ENCODE measurements at regions not wholly inside any gene's neighbourhood (a gene's known extent, or its start where the extent isn't known, plus 50 kb on each side); places are given as distances from the start of the nearest gene placed in this dataset.
"Not testable (repeated sequence)": the region's sequence is repeated elsewhere in the genome, so short reads cannot be mapped to it uniquely, and the experiment has no call there.

DNA sequence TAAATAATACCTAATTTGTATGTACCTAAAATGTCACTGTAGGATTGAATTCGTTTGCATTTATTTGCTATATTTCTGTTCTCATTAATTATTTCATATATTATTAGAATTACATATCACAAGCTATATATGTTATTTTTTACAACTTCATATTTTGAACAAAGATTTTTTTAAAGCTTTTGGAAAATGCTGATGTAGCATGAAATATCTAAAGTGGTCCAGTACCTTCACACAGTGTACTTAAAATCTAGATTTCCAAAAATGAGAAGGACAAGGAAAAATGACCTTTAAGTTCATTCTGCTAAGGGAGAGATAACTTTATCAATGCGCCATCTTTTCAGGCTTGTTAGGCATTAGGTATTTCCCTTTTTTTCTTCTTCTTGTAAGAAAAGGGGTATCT lies 71.8 kb downstream of the LARP7 start:
- no peak for DNase-seq

DNA sequence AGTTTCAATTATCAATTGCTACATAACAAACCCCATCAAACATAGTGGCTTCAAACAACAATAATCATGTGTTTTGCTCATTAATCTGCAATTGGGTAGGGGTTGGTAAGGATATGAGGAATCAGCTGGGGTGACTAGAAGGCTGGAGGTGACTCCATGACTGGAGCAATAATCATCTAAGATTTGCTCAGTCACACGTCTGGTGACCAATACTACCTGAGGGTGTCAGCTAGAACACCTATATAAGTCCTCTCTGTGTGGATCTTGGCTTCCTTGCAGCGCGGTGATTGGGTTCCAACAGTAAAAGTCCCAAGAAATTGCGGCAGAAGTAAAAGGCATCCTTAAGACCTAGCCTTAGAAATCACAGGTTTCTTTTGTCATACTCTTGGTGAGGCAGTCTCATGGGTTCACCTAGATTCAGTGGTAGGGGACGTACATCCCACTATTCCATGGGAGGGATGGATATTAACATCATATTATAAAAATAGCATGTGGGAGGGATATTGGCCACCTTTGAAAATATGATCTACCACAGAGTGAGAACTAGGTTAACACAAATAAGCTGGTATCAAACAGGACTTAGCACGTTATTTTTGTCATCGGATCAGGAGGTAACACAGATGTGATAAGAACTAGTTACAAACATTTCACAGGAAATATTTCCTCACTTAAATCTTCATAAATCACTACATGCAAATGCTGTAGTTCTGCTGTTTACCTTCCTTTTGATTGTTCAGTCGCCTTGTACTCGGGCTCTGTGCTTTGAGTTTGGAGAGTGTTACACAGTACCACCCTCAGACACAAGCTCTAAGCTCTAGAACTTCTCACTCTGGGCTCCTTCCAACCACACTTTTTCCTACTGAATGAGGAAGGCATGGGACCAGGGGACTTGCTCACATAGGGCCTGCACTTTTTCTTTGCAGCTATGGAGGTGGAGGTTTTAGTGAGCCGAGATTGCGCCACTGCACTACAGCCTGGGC lies 78.3 kb downstream of the LARP7 start:
- no peak for DNase-seq

DNA sequence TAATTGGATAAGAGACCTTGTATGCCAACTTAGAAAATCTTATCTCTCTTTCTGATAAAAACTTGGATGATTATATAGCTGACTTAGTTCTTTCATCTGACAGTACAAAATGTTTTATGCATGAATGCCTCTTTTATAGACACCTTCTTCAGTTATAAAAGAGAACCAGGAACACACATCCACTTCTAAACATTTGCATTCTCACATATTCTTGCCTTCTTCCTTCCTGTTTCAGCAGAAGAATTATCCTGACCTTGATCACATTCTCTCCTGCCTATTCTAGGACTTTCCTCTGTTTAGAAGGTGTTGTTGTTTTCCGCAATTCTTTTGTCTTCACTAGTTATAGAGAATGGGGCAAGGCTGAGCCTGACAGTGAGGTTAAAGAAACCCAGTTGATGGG lies 80.9 kb downstream of the LARP7 start:
- DNase-seq: no peak

DNA sequence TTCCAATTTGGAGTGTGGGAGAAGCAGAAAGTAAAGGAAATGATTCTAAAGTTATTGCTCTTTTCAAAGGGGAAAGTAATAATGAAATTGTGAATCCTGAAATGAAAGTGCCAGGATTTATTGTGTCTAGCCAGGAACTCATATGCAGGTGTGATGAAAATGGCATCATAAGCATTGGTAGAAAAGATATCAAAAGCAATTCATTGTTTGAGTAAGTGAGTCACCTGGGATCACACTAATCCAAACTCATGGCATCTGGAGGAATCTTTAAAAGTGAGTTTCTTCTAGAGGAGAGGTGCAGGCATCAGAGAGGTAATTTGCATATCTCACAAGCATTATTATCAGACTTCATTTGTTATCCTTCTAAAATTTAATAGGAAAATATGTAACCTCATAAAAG lies 84.7 kb downstream of the LARP7 start:
- no peak for DNase-seq

DNA sequence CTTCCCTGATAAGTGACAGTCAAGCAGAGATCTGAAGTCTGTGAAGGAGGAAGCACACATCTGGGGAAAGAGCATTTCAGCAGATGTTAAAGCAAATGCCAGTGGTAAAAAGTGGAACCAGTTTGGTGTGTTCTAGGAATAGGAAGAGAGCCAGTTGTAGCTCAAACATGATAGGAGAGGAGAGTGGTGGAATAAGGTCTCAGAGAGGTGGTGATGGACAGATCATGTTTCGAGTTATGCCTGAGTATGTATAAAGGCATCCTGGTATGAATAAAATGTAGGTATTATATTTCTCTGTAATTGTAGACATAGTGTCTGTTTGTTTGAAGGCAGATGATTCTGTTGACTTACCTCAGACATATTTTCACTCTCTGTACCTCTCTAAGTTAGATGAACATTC lies 89.1 kb downstream of the LARP7 start:
- DNase-seq: no peak

DNA sequence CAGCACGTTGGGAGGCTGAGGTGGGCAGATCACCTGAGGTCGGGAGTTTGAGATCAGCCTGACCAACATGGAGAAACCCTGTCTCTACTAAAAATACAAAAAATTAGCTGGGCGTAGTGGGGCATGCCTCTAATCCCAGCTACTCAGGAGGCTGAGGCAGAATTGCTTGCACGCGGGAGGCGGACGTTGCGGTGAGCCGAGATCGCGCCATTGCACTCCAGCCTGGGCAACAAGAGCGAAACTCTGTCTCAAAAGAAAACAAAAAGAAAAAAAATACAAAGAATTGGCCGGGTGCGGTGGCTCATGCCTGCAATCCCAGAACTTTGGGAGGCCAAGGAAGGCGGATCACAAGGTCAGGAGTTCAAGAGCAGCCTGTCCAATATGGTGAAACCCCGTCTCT lies 90.8 kb downstream of the LARP7 start:
- not testable (repeated sequence) for DNase-seq

DNA sequence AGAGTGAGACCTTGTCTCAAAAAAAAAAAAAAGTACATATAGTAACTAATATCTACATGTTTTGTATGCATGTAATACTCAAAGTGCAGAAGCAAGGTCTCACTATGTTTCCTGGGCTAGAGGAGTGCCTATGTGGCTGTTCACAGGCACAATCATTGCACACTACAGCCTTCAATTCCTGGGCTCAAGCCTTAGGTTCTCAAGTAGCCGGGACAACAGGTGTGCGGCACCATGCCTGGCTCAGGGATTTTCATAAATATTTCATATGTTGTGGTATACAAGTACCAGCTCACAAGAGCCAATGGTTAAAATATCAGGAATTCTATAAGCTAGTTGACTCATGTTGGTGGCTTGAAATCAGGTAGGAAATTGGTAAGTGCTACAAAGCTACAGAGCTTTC lies 94.8 kb downstream of the LARP7 start:
- DNase-seq: no peak

DNA sequence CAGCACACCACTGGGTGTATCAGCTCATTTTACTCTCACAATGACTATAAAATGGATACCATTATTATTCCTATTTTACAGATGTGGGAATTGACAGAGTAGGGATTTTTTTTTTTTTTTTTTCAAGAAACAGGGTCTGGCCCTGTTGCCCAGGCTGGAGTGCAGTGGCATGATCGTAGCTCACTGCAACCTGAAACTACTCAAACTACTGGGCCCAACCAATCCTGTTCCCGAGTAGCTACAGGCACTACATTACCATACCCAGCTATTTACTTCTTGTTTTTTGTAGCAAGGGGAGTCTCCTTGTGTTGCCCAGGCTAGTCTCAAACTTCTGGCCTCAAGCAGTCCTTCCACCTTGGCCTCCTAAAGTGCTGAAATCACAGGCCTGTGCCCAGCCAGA lies 95.2 kb downstream of the LARP7 start:
- no peak for DNase-seq

DNA sequence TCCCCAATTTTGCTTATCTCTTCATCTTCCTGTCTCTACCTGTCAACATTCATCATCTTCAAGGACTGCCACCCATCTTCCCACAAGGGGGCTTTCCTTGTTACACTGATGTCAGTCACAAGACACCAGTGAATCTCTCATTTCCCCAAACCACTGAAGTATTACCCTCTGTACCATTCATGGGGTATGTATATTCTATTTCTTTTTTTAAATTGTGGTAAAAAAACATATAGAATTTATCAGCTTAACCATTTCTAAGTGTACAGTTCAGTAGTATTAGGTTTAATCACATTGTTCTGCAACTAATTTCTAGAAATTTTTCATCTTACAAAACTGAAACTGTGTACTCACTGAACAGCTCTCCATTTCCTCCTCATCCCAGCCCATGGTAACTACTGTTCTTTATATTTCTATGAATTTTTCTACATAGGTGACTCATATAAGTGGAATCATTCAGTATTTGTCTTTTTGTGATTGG lies 98.6 kb downstream of the LARP7 start:
- no peak for DNase-seq

DNA sequence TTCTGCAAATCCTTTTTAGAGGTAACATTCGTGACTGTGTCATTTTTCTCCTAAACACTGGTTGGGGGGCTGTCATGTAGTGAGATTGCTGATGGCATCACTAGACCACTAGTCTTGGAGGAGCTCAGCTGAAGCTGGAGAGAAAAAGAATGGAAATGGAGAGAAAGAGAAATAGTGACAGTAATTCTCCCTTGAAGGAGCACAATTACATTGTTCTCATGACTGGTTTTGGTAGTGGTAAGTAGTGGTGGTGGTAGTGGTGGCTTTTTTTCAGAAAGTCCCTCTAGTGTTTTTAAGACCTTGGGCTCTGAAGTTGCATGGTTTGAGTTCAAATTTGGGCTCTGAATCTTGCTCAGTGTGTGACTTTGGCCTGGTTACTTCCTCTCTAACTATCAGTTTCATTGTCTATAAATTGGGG lies 99.8 kb downstream of the LARP7 start:
- no peak for DNase-seq

DNA sequence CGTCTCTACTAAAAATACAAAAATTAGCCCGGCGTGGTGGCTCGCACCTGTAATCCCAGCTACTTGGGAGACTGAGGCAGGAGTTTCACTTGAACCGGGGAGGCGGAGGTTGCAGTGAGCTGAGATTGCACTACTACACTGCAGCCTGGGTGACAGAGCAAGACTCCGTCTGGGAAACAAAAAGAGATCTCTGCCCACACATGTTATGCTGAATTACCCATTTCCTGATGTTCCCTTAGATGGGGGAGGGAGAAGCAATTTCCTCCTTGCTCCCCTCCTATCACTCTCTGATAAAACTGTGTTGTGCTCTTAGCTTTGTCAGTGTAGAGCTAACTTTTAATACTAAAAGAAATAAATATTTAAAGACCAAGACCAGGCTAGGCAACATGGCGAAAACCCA lies 102.5 kb downstream of the LARP7 start:
- no peak for DNase-seq

DNA sequence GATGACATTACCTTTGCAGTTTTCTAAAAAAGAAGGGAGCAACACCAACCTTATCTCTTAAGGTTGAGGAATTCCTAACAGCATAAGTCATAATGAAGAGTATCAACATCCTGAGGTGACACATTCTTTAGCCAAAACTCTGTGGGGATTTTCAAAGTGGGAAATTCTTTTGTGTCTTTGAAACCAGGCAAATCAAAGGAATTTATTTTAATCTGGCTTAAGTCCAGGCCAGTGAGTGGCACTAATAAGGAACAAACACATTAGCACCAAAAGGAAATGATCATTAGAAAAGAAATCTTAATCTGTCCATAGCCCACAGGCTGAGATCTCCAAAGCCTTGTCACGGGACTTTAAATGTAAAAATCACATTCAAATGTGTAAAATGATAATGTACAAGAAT lies 110.1 kb downstream of the LARP7 start:
- no peak for DNase-seq

DNA sequence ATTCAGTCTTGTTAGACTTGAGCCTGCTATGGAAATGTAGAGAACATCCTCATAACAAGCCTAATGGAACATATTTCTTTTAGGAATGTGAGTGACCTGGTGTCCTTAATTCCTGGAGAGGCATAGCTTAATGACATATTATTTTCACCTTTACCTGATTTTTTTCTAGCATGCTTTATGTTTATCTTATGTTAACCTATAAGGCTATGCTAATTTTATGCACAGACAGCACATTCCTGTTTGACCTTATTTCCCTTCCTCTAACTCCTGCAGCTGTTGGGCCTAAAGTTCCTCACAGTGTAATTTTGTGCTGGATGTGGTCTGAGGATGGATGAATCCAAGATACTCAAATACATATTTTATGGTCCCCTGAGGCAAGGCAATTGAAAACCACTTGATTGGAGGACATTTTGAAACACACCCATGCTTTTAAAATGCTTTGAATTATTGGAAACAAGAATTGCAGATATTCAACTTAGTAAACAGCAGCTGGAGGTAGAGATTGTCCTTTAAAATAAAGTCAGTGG lies 111.5 kb downstream of the LARP7 start:
- DNase-seq: no peak

DNA sequence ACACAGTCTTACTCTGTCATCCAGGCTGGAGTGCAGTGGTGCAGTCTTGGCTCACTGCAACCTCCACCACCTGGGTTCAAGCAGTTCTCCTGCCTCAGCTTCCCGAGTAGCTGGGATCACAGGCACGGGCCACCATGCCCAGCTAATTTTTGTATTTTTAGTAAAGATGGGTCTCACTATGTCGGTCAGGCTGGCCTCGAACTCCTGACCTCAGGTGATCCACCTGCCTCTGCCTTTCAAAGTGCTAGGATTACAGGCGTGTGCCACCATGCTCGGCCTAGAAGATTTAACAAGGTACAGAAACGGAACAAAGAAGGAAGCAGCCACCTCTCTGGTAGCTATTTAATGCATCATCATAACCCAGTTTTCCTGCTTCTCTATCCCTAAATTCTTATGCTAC lies 113.8 kb downstream of the LARP7 start:
- DNase-seq: not testable (repeated sequence)

DNA sequence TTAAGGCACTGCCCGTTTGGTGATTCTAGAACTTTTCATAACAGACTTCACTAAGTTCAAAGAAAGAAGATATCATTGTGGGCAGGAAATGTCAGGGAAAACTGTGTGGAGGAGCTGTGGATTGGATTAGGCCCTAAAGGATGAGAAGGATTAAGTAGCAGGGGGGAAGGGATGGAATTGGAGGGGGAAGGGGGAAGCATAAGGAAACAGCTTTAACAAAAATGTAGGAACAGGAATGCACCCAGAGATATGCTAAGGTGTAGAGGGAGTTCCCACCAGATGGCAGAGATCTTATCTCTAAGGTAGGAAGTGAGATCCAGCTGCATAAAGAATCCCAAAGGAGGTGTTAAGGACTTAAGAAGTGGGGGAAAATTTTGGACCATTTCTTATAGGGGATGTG lies 114.5 kb downstream of the LARP7 start:
- DNase-seq: no peak

DNA sequence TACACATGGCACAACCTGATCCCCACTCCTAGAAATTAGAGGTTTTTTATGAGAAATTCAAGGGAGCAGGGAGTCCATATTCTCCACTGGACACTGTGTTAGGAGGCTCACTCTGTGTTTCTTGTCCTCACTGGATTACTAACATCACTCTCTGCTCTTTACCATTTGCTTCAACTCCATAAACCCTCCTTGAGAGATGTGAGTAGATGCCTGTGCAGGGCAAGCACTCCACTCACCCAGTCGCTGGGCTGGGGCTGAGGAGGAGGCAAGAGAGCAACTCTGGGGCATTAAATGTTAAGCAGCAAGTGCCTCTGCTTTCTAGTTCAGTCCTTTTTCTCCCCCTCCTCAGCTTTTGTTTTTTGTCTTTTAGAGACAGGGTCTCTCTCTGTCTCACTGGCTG lies 115.1 kb downstream of the LARP7 start:
- no peak for DNase-seq

DNA sequence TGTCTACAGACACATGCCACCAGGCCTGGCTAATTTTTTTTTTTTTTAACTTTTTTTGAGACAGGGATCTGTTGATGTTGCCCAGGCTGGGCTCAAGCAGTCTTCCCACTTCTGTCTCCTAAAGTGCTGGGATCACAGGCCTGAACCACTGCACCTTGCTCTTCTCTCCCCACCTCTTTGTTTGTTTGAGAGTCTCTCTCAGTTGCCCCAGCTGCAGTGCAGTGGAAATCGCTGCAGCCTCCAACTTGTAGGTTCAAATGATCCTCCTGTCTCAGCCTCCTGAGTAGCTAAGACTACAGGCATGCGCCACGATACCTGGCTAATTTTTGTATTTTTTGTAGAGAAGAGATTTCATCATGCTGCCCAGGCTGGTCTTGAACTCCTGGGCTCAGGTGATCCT lies 115.6 kb downstream of the LARP7 start:
- no peak for DNase-seq

DNA sequence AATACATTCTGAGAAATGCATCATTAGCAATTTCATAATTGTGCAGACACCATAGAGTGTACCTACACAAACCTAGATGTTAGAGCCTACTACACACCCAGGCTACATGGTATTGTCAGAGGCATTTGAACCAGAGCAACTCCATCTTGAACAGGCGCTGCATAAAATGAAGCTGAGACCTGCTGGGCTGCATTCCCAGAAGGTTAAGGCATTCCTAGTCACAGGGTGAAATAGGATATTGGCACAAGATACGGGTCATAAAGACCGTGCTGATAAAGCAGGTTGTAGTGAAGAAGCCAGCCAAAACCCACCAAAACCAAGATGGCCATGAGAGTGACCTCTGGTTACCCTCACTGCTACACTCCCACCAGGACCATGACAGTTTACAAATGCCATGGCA lies 116.4 kb downstream of the LARP7 start:
- DNase-seq: no peak

DNA sequence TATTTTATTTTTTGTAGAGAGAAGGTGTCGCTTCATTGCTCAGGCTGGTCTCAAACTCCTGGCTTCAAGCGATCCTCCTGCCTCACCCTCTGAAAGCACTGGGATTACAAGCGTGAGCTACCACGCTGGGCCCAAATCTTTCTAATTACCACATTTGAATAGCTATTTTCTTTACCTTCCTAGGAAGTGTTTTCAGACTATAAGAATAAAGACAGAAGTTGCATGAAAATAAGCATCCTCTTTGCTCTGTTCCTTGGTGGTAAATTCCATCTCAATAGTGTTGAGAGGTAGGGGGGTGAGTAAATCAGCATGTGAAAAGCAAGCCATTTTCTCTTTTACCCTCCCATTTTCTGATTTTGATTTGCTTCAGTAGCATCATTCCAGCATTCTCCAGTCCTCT lies 122.4 kb downstream of the LARP7 start:
- no peak for DNase-seq

DNA sequence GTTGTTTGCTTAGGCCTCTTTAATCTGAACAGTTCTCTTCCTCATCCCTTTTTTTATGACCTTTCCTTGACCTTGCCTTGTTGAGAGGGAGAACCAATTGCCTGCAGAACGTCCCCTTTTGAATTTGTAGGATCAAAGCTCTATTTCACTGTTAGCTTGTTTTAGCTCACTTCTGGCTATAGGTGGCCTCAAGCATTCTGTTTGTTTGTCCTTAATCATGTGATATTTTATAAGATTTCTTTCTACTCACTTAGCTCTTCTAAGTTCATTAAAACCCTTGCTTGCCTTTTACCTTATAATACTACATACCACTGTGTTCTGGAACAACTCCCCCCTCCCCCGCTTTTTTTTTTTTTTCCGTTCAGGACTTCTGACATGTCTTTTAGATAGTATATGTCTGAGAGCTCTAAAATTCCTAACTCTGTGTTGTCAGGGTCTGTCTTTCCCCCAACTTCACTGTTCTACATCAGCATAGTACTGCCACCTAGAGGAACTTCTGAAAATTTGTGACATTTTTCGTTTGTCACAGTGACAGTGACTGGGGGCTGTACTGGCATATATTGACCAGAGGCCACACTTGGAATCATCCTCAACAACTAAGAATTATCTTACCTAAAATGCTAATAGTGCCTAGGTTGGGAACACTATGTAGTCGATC lies 128.5 kb downstream of the LARP7 start:
- DNase-seq: peak; percentile 2 to 8

DNA sequence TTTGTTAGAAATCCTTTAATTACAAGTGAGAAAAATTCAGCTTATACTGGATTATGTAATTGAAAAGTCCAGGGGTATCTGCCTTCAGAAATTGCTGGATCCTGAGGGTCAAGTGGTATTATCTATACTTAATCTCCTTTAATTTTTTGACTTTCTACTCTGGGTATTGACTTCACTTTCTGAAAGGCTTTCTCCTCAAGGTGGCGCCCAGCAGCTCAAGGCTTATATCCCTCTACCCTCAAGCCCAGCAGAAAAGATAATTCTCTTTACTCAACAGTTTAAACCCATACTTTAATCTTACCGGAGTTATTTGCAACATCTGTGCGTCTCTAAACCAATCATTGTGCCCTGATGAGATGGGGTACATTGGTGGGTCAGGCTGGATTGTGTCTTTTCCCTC lies 129.5 kb downstream of the LARP7 start:
- DNase-seq: no peak

DNA sequence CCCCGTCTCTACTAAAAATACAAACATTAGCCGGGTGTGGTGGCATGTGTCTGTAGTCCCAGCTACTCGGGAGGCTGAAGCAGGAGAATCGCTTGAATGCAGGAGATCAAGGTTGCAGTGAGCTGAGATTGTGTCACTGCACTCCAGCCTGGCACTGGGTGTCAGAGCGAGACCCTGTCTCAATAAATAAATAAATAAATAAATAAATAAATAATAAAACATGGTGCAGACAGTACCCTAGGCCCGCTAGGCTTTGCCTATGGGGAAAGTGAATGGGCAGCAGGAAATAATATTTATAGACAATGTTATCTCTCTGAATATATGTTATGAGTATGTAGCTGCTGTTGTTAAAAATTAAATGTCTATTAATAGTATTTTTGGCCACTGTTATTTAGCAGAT lies 130.4 kb downstream of the LARP7 start:
- DNase-seq: no peak

DNA sequence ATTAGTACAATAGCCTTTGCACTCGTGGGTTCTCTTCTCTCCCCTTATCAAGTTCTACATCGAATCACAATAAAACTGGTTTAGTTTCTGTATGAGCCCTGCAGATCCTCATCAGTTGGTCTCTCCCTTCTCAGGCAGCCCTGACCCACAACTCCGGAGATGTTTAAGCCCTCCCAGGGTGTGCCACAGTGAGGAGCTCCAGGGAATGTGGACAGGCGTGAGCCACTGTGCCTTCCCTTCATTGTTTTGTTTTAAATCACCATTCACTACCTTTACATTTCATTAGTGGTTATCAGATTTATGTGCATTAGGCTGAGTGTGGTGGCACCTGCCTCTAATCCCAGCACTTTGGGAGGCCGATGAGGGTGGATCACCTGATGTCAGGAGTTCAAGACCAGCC lies 133.2 kb downstream of the LARP7 start:
- no peak for DNase-seq

DNA sequence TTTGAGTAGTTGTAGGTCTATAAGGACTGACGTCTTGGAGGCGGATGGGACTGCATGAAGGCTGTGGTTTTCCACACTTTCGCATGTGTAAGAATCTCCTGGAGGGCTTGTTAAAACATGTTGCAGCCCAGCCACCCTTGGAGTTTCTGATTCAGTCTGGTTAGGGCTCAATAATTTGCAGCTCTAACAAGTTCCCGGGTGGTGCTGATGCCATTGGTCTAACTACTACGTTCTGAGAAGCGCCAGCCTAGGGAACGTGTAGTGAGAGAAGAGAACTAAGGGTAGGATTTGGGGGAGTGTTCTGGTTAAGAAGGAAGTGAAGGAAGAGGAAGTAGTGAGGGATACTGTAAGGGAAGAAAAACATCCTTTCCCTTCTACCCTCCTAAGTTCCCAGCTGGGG lies 138.9 kb downstream of the LARP7 start:
- no peak for DNase-seq

All from SHP77 (cell line).